Hepatocyte (in vitro differentiated cells): ENCODE measurements at regions not wholly inside any gene's neighbourhood (a gene's known extent, or its start where the extent isn't known, plus 50 kb on each side); places are given as distances from the start of the nearest gene placed in this dataset.

Experiments used
- DNase-seq: peaks from one replicate; pipeline ENCODE4 v3.0.0-alpha.2; 2016; ENCODE audit warnings: low spot score
- H2AFZ ChIP-seq: fragments of 200-600 bp; sonication (generic); 2 replicates; pipeline ENCODE4 v1.6.0; 2016; ENCODE audit warnings: antibody characterized with exemption, mild to moderate bottlenecking
- H3K27ac ChIP-seq: fragments of 200-600 bp; sonication (generic); 2 replicates; pipeline ENCODE4 v1.5.1; 2016; ENCODE audit warnings: mild to moderate bottlenecking
- H3K27me3 ChIP-seq: fragments of 200-600 bp; sonication (generic); 2 replicates; pipeline ENCODE4 v1.6.1; 2016
- H3K36me3 ChIP-seq: fragments of 200-600 bp; sonication (generic); replicated peaks from 2 replicates; pipeline ENCODE4 v1.5.1; 2016; ENCODE audit warnings: low read depth; ENCODE audit not compliant: insufficient read depth
- H3K4me1 ChIP-seq: fragments of 200-600 bp; sonication (generic); 2 replicates; pipeline ENCODE4 v1.5.1; 2016; ENCODE audit warnings: mild to moderate bottlenecking, moderate library complexity; ENCODE audit not compliant: insufficient read depth
- H3K4me2 ChIP-seq: fragments of 200-600 bp; sonication (generic); 2 replicates; pipeline ENCODE4 v1.6.0; 2016
- H3K4me3 ChIP-seq: fragments of 200-600 bp; sonication (generic); 2 replicates; pipeline ENCODE4 v1.5.1; 2016; ENCODE audit warnings: mild to moderate bottlenecking
- H3K79me2 ChIP-seq: fragments of 200-600 bp; sonication (generic); 2 replicates; pipeline ENCODE4 v1.6.0; 2017; ENCODE audit warnings: mild to moderate bottlenecking
- H3K9me2 ChIP-seq: fragments of 200-600 bp; sonication (generic); replicated peaks from 2 replicates; pipeline ENCODE4 v1.6.0; 2017; ENCODE audit warnings: mild to moderate bottlenecking; ENCODE audit not compliant: insufficient read depth
- H3K9me3 ChIP-seq: fragments of 200-600 bp; sonication (generic); 2 replicates; pipeline ENCODE4 v1.5.1; 2016; ENCODE audit warnings: low read depth, mild to moderate bottlenecking
- H4K20me1 ChIP-seq: fragments of 200-600 bp; sonication (generic); 2 replicates; pipeline ENCODE4 v1.6.0; 2016; ENCODE audit warnings: mild to moderate bottlenecking; ENCODE audit not compliant: insufficient read depth, poor library complexity, severe bottlenecking
- EZH2 ChIP-seq: fragments of 200-600 bp; sonication (generic); IDR thresholded peaks from 2 replicates; pipeline ENCODE4 v1.6.1; 2016; ENCODE audit warnings: antibody characterized with exemption, mild to moderate bottlenecking, borderline replicate concordance
- EZH2phosphoT487 ChIP-seq: fragments of 200-600 bp; sonication (generic); IDR thresholded peaks from one replicate; pipeline ENCODE4 v1.6.1; 2018; ENCODE audit warnings: antibody characterized with exemption, mild to moderate bottlenecking, low read depth, moderate library complexity; ENCODE audit not compliant: unreplicated experiment, severe bottlenecking
- WGBS: methylation state at CpG from one replicate; pipeline ENCODE4 v1.1.6; 2016; ENCODE audit warnings: low lambda C conversion rate; ENCODE audit errors: missing lambda C conversion rate; 5-methylcytosine and 5-hydroxymethylcytosine counted together
- TF ChIP-seq, protein P1 (sequence below): fragments of 200-600 bp; sonication (generic); IDR thresholded peaks from 2 replicates; pipeline ENCODE4 v1.5.1; 2016; ENCODE audit warnings: antibody characterized with exemption, mild to moderate bottlenecking; ENCODE audit not compliant: poor library complexity

DNA sequence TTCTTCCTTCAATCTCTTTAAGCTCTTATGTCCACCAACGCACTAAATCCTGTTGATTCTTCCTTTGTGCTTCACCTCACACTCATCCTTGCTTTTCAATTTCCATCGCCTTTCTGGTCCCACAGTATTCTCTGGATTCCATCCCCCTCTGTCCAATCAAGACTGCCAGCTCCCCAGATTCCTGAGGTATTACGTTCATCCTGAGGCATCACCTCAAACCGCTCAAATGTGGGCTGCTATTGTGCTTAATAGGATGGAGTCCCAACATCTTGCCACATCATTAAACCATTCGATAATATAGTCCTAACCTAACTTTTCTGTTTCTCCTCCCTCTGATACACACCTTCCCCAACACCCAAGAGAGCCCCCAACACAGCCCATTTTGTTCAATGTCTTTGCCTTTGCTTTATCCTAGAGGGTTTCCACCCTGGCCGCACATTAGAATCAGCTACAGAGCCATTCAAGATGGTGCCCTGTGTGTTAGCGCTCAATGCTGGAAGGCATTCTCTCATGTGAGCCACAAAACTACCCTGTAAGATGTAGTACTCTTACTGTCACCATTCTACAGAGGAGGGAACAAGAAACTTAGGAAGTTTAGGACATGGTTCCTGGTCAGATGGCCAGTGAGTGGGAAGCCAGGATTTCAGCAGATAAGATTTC is 79.5 kb upstream of the LEP start:
- no peak for DNase-seq
- 91% methylated on average over 7 of the region's 7 CpGs for WGBS
- Histone ChIP-seq H3K4me1 (peaks cover 3% of the 10 kb centered on the region), H3K79me2 (no peaks in the 10 kb centered on the region), H3K4me2 (no peak overlapping the region), H4K20me1 (no peaks in the 10 kb centered on the region), H3K27me3 (peaks cover 77% of the 10 kb centered on the region), H3K9me3 (no peaks in the 10 kb centered on the region), H3K9me2 (no peaks in the 10 kb centered on the region), H3K4me3 (no peak overlapping the region), H2AFZ (no peak overlapping the region), H3K27ac (no peak overlapping the region), H3K36me3 (no peaks in the 10 kb centered on the region)
- no peak for TF ChIP-seq EZH2phosphoT487
- TF ChIP-seq EZH2, result no peak
- TF ChIP-seq, protein P1, sequence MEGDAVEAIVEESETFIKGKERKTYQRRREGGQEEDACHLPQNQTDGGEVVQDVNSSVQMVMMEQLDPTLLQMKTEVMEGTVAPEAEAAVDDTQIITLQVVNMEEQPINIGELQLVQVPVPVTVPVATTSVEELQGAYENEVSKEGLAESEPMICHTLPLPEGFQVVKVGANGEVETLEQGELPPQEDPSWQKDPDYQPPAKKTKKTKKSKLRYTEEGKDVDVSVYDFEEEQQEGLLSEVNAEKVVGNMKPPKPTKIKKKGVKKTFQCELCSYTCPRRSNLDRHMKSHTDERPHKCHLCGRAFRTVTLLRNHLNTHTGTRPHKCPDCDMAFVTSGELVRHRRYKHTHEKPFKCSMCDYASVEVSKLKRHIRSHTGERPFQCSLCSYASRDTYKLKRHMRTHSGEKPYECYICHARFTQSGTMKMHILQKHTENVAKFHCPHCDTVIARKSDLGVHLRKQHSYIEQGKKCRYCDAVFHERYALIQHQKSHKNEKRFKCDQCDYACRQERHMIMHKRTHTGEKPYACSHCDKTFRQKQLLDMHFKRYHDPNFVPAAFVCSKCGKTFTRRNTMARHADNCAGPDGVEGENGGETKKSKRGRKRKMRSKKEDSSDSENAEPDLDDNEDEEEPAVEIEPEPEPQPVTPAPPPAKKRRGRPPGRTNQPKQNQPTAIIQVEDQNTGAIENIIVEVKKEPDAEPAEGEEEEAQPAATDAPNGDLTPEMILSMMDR, result no peak

DNA sequence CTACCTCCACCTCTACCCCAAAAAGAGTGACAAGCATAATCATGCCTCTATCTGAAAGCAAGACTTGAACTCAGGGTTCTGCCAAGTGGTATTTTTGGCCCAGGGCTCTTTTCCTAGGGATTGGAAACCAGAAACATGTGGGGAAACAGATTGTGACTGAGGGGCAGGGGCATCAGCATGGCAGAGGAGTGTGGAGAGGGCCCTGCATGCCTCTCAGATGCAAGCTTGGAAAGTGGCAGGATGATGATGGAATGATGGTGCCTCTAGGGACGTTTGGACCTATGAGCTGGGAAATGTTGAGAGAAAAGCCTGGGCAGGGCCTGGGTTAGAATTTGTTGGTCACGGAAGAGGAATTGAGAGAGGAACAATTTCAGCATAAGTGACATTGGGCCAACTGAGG is 78.4 kb upstream of the LEP start:
- Histone ChIP-seq H3K27ac (no peak overlapping the region), H3K4me2 (no peak overlapping the region), H3K9me3 (no peaks in the 10 kb centered on the region), H3K36me3 (no peaks in the 10 kb centered on the region), H3K4me1 (peaks cover 6% of the 10 kb centered on the region), H3K9me2 (no peaks in the 10 kb centered on the region), H3K27me3 (peaks cover 77% of the 10 kb centered on the region), H4K20me1 (no peaks in the 10 kb centered on the region), H2AFZ (no peak overlapping the region), H3K4me3 (no peak overlapping the region), H3K79me2 (no peaks in the 10 kb centered on the region)
- DNase-seq, result no peak
- TF ChIP-seq EZH2phosphoT487 (no peak), EZH2 (no peak)
- TF ChIP-seq, protein P1, result no peak
- WGBS, result 89% methylated on average over 2 of the region's 2 CpGs

DNA sequence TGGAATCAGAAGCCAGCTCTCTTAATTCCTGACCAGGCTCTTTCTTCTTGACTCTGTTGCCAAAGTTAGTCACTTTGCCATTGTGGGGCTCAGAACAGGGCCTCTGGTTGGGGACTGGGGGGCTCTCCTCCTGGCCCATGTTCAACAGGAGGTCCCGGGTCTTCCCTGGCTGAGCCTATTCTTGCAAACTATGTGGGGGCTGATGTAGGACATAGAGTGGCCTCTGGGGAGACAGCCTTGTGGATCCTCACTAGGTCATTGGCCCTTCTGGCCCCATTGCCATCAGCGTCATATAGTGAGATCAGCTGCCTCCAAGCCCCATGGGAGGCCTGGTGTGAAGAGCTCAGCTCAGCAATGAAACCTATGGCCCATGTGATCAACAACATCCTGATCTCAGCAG is 77.6 kb upstream of the LEP start:
- WGBS, result 87% methylated on average over 2 of the region's 2 CpGs
- no peak overlapping the region for H3K27ac ChIP-seq
- peaks cover 77% of the 10 kb centered on the region for H3K27me3 ChIP-seq
- H3K9me3 ChIP-seq, result no peaks in the 10 kb centered on the region
- H3K4me2 ChIP-seq, result no peak overlapping the region
- H3K79me2 ChIP-seq, result no peaks in the 10 kb centered on the region
- no peak overlapping the region for H3K4me3 ChIP-seq
- no peak for TF ChIP-seq EZH2
- TF ChIP-seq, protein P1, result no peak
- no peak for TF ChIP-seq EZH2phosphoT487
- H2AFZ ChIP-seq, result no peak overlapping the region
- peaks cover 6% of the 10 kb centered on the region for H3K4me1 ChIP-seq
- no peaks in the 10 kb centered on the region for H3K36me3 ChIP-seq
- no peaks in the 10 kb centered on the region for H4K20me1 ChIP-seq
- H3K9me2 ChIP-seq, result no peaks in the 10 kb centered on the region
- DNase-seq, result no peak
